GM18507 (cell line): ENCODE measurements at regions not wholly inside any gene's neighbourhood (a gene's known extent, or its start where the extent isn't known, plus 50 kb on each side); places are given as distances from the start of the nearest gene placed in this dataset.
"Not testable (repeated sequence)": the region's sequence is repeated elsewhere in the genome, so short reads cannot be mapped to it uniquely, and the experiment has no call there.

Experiments
- DNase-seq: peaks from one replicate; pipeline ENCODE4 v3.0.0; 2011; ENCODE audit warnings: low read depth; ENCODE audit not compliant: insufficient read length; ENCODE audit errors: extremely low spot score
- FAIRE-seq: peaks from 2 replicates; lab custom pipeline; 2011; peaks lifted over from hg19 to GRCh38; lab: Jason Lieb, UNC

DNA sequence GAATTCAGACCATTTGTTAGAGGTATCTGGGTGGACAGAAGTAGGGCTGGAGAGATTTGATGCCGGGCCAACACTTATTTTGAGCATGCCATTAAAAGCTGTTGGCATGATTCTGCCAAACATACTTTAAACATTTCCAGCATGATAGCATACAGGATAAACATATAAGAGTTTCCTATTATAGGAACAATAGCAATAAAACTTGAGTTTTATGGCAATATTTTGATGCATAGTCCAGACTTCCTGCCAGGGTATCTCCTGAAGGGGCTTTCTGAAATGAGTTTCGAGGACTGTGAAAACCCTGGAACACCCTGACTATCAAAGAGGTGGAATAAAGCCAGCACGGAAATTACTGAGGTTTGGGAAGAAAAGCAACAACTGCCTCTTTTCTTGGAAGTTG, 1398.0 kb upstream of the NXPH2 start:
- no peak for DNase-seq
- FAIRE-seq: no peak

GRCh38 chr2:140177086-140177485, 1396.9 kb upstream of the NXPH2 start:
- FAIRE-seq: no peak
- no peak for DNase-seq

DNA sequence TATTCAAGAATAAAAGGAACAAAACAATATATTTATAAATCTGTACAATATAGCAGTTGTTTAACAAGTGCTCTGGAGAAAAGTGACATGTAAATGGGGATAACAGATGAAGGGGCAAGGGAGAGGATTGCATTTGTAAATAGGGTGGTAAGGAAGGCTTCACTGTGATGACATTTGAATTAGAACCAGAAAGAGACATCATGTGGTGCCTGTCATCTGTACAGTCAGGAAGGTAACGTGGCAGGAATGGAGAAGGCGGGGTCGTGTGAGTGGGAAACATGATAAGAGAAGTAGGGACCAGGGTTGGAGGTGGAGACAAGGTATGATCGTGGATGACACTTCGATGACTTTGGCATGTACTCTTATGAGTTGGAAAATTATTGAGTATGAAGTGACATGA, 1393.6 kb upstream of the NXPH2 start:
- DNase-seq (no peak), FAIRE-seq (no peak)

- FAIRE-seq (no peak), DNase-seq (no peak)
Measured at GRCh38 chr2:140164449-140164848, 1384.3 kb upstream of the NXPH2 start.

DNA sequence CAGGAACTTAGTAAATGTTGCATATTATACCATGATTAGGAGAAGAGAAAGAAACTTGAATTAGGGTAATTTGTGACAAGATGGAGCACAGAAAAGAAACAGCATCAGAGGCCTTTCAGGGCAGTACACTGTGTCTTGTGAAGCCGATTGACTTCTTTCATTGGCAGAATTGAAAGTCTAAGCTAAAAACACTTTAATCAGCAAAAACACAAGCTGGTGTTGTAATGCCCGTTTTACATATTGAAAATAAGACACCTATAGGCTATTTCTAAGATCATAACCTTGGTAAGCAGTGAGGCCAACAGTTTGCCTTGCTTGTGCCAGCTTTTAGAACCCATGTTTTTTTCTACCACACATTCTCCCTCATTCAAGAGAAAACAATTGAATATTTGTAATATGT, 1378.1 kb upstream of the NXPH2 start:
- FAIRE-seq (no peak), DNase-seq (no peak)

GRCh38 chr2:140157816-140158215, 1377.6 kb upstream of the NXPH2 start:
- DNase-seq: no peak
- FAIRE-seq: no peak

- FAIRE-seq (no peak), DNase-seq (no peak)
Measured at GRCh38 chr2:140154706-140155105, 1374.5 kb upstream of the NXPH2 start.

DNA sequence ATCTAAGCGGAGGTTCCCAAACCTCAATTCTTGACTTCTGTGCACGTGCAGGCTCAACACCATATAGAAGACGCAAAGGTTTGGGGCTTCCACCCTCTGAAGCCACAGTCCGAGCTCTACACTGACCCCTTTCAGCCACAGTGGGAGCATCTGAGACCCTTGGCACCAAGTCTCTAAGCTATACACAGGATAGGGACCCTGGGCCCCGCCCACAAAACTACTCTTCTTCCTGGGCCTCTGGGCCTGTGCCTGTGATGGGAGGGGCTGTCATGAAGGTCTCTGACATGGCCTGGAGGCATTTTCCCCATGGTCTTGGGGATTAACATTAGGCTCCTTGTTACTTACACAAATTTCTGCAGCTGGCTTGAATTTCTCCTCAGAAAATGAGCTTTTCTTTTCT, 1374.1 kb upstream of the NXPH2 start:
- FAIRE-seq: no peak
- DNase-seq: no peak

DNA sequence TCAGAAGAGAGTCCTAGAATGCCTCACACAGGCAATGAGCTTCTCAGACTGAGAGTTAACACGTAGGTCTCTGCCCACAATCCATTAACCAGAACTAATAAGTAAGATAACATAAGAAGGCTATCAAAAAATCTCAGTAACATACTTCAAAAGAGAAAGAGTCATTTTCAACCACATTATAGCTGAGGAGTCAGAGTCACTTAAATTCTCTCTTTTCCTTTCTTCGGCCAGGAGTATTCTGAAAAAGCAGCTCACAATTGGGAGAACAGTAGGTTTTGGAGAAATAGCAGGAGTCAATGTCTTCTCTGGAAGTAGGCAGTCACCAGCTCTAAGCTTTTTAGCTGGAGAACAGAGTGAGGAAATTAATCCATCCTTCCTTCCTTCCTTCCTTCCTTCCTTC, 1364.4 kb upstream of the NXPH2 start:
- FAIRE-seq (no peak), DNase-seq (no peak)

GRCh38 chr2:140138736-140139135, 1358.5 kb upstream of the NXPH2 start:
- no peak for FAIRE-seq

DNA sequence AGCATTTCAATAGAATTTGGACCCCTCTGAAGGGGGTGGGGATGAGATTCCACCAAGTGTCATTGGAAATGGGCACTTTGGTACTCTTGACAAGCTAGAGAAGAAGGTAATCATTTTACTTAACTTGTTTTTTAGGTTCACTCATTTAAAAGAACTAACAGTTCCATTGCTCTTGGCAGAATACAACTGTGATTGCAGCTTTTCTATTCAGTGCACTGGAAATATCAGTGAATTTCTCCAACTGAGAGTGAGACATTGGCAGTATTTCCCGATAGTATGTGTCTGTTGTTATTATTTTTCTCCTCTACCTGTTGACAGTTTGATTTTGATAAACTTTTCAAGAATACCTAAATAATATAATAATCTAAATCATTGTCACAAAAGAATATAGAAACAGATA, 1356.7 kb upstream of the NXPH2 start:
- DNase-seq: no peak
- FAIRE-seq: no peak

More at GRCh38 chr2:140138736-140139135, 1358.5 kb upstream of the NXPH2 start:
- DNase-seq: no peak

GRCh38 chr2:140136366-140136765, 1356.2 kb upstream of the NXPH2 start:
- DNase-seq (no peak), FAIRE-seq (no peak)

DNA sequence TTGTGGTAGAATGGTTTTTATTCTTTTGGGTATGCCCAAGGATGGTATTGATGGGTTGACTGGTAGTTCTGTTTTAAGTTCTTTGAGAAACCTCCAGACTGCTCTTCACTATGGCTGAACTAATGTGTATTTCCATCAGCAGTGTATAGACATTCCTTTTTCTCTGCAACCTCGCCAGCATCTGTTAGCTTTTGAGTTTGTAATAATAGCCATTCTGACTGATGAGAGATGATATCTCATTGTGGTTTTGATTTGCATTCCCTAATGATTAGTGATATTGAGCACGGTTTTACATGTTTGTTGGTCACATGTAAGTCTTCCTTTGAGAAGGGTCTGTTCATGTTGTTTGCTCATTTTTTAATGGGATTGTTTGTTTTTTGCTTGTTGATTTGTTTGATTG, 1348.7 kb upstream of the NXPH2 start:
- no peak for DNase-seq
- no peak for FAIRE-seq

- FAIRE-seq: no peak
- DNase-seq: no peak
Measured at GRCh38 chr2:140122001-140122400, 1341.8 kb upstream of the NXPH2 start.

DNA sequence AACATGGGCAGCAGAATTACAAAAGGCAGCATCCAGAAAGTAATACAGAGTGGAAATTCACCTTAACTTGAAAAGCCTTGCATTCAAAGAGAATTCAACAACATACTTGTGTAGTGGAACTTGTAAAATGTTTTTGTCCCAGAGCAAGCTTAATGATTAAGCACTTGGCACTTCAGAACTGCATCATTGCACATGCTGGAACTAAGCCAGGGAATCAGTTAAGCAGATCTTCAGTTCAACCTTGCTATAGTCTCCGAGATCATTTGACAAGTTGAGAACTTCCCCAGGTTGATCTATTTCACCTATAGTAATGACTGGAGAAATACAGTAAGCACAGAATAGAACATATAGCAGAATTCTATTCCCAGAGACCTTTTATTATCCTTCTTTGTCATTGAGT, 1337.2 kb upstream of the NXPH2 start:
- no peak for FAIRE-seq
- DNase-seq: no peak

- FAIRE-seq: no peak
- DNase-seq: no peak
Measured at GRCh38 chr2:140108706-140109475, 1328.7 kb upstream of the NXPH2 start.

- DNase-seq (no peak), FAIRE-seq (no peak)
Measured at GRCh38 chr2:140091926-140092325, 1311.7 kb upstream of the NXPH2 start.

GRCh38 chr2:140086964-140087363, 1306.8 kb upstream of the NXPH2 start:
- DNase-seq: no peak
- FAIRE-seq: no peak

- FAIRE-seq (no peak), DNase-seq (no peak)
Measured at GRCh38 chr2:140085674-140086073, 1305.5 kb upstream of the NXPH2 start.

DNA sequence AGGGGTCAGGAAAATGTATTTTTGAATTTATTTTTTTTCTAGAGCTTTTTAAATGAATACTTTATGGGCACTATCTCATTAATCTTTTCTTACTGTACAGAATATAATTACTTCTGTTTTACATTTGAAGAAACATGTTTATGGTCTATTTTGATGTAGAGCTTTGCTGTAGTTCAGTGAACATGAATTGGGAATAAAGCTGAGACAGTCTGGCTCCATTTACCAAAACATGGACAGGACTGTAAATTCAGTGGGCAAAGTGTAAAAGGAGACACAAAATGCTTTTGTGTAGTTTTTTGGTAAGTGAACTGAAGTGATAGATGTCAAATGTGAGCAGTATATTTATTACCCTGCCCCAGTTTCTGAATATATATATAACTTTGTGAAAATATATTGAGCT, 1298.8 kb upstream of the NXPH2 start:
- no peak for FAIRE-seq
- no peak for DNase-seq

DNA sequence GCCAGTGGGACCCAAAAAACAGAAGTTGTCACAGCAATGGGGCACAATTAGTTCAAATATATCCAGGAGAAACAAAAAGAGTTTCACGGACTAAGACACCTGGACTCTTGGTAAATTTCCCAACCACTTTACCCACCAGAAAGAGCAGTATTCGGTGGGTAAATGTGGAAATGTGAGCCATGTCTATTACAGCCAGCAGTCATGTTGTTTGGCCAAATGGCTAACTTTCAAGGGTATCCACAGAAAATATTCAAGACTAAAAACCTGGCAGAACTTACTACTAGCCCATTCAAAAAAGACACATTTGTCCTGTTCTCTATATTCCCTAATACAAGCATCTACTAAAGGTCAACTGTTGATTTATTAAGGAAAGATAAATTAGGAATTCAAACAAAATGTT, 1296.0 kb upstream of the NXPH2 start:
- FAIRE-seq (no peak), DNase-seq (no peak)

DNA sequence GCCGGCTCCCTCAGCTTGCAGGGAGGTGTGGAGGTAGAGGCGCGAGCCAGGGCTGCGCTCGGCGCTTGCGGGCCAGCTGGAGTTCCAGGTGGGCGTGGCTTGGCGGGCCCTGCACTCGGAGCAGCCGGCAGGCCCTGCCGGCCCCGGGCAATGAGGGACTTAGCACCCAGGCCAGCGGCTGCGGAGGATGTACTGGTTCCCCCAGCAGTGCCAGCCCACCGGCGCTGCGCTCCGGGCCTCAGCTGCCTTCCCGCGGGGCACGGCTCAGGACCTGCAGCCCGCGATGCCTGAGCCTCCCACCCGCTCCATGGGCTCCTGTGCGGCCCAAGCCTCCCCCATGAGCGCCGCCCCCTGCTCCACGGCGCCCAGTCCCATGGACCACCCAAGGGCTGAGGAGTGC, 1293.6 kb upstream of the NXPH2 start:
- FAIRE-seq, DNase-seq: not testable (repeated sequence)
